Tibial artery (tissue), 4 donors: ENCODE measurements at regions not wholly inside any gene's neighbourhood (a gene's known extent, or its start where the extent isn't known, plus 50 kb on each side); places are given as distances from the start of the nearest gene placed in this dataset.

Experiments
- DNase-seq, 2 donors: peaks; one replicate each; pipeline ENCODE4 v3.0.0-alpha.2; 2019
- H3K27ac ChIP-seq, 2 donors: fragments of 200-600 bp; sonication (generic) in 1 of 2; 1 replicate in 1 of 2; 2 replicates in 1 of 2; pipeline ENCODE4 v1.5.1; 2018 to 2019; ENCODE audit warnings: mild to moderate bottlenecking in 1 of 2
- H3K27me3 ChIP-seq, 2 donors: fragments of 200-600 bp; sonication (generic) in 1 of 2; one replicate each; pipeline versions ENCODE4 v1.5.1 to v1.6.0; 2016 to 2019
- H3K36me3 ChIP-seq, 3 donors: fragments of 200-600 bp; sonication (generic) in 2 of 3; one replicate each; pipeline ENCODE4 v1.5.1; 2016 to 2019; ENCODE audit warnings: mild to moderate bottlenecking in 2 of 3
- H3K4me1 ChIP-seq, 4 donors: fragments of 200-600 bp; sonication (generic) in 2 of 4; 1 replicate in 3 of 4; 2 replicates in 1 of 4; pipeline ENCODE4 v1.5.1; 2016 to 2019
- H3K4me3 ChIP-seq, 2 donors: fragments of 200-600 bp; sonication (generic) in 1 of 2; 1 replicate in 1 of 2; 2 replicates in 1 of 2; pipeline ENCODE4 v1.5.1; 2018 to 2019; ENCODE audit warnings: mild to moderate bottlenecking in 2 of 2
- H3K9me3 ChIP-seq, 3 donors: fragments of 200-600 bp; sonication (generic) in 1 of 3; one replicate each; pipeline ENCODE4 v1.5.1; 2016 to 2019
- CTCF ChIP-seq, 2 experiments: fragments of 200-600 bp in 1 of 2; fragments of 450-650 bp in 1 of 2; IDR thresholded peaks; one replicate each; pipeline ENCODE4 v1.5.1; 2017 to 2019; ENCODE audit warnings: antibody characterized with exemption in 2 of 2, mild to moderate bottlenecking in 1 of 2, moderate library complexity in 1 of 2
- intact Hi-C: fragments of 100-400 bp; cut with DNase I; formaldehyde crosslinking; loops from one replicate; pipeline ENCODE4 v1.15.0; 2023; ENCODE audit warnings: low total_unique reads

GRCh38 chr12:38159092-38159551, 157.5 kb upstream of the ALG10B start:
- Histone ChIP-seq H3K27ac (no peak overlapping the region), H3K27me3 (no peaks in the 10 kb centered on the region), H3K9me3 (peaks cover 0 to 10% (median 0%) of the 10 kb centered on the region in 3 donors), H3K4me1 (no peaks in the 10 kb centered on the region), H3K4me3 (no peak overlapping the region), H3K36me3 (no peaks in the 10 kb centered on the region)
- no peak for DNase-seq
- intact Hi-C loops: no loop called here
- TF ChIP-seq CTCF (IDR thresholded peaks at IDR 0.05): no peak

- intact Hi-C loops: no loop called here
- no peaks in the 10 kb centered on the region for H3K36me3 ChIP-seq
- no peaks in the 10 kb centered on the region for H3K27me3 ChIP-seq
- TF ChIP-seq CTCF (IDR thresholded peaks at IDR 0.05): no peak
- peaks cover 0 to 10% (median 0%) of the 10 kb centered on the region in 3 donors for H3K9me3 ChIP-seq
- DNase-seq: peak in 1 of 2 donors; percentile 56
- no peak overlapping the region for H3K27ac ChIP-seq
- H3K4me1 ChIP-seq: no peaks in the 10 kb centered on the region
- no peak overlapping the region for H3K4me3 ChIP-seq
These were observed 156.8 kb upstream of the ALG10B start for GRCh38 chr12:38159591-38160317.

GRCh38 chr12:38160318-38161122, 156.1 kb upstream of the ALG10B start:
- Histone ChIP-seq H3K27me3 (no peaks in the 10 kb centered on the region), H3K4me3 (no peak overlapping the region), H3K4me1 (no peaks in the 10 kb centered on the region), H3K27ac (no peak overlapping the region), H3K36me3 (no peaks in the 10 kb centered on the region), H3K9me3 (peaks cover 0 to 10% (median 0%) of the 10 kb centered on the region in 3 donors)
- no peak for TF ChIP-seq CTCF (IDR thresholded peaks at IDR 0.05)
- DNase-seq: peak in 1 of 2 donors; percentile 54
- intact Hi-C loops: no loop called here

- Histone ChIP-seq H3K9me3 (peaks cover 0 to 10% (median 0%) of the 10 kb centered on the region in 3 donors), H3K36me3 (no peaks in the 10 kb centered on the region), H3K4me1 (no peaks in the 10 kb centered on the region), H3K27ac (no peak overlapping the region), H3K4me3 (no peak overlapping the region), H3K27me3 (no peaks in the 10 kb centered on the region)
- TF ChIP-seq CTCF (IDR thresholded peaks at IDR 0.05): no peak
- DNase-seq: peak in 1 of 2 donors; percentile 57
- intact Hi-C loops: no loop called here
These were observed 155.2 kb upstream of the ALG10B start for GRCh38 chr12:38161123-38162000.

GRCh38 chr12:38162013-38162412, 154.6 kb upstream of the ALG10B start:
- intact Hi-C loops: no loop called here

More at GRCh38 chr12:38162013-38162412, 154.6 kb upstream of the ALG10B start:
- no peaks in the 10 kb centered on the region for H3K36me3 ChIP-seq
- H3K4me3 ChIP-seq: no peak overlapping the region
- peaks cover 0 to 10% (median 0%) of the 10 kb centered on the region in 3 donors for H3K9me3 ChIP-seq
- no peak overlapping the region for H3K27ac ChIP-seq
- no peaks in the 10 kb centered on the region for H3K27me3 ChIP-seq
- no peaks in the 10 kb centered on the region for H3K4me1 ChIP-seq
- no peak for DNase-seq
- no peak for TF ChIP-seq CTCF (IDR thresholded peaks at IDR 0.05)
